ENCODE measurements at regions not wholly inside any gene's neighbourhood (a gene's known extent, or its start where the extent isn't known, plus 50 kb on each side); places are given as distances from the start of the nearest gene placed in this dataset.

GRCh38 chr18:48473816-48474215 lies 64.6 kb upstream of the ZBTB7C start:
- H3K27ac ChIP-seq (ENCODE audit: low read depth, low read length) = no peak overlapping the region
- H3K27me3 ChIP-seq (ENCODE audit: insufficient read depth, low read length, poor library complexity, severe bottlenecking) = no peaks in the 10 kb centered on the region
- peaks cover 15 to 72% of the 10 kb centered on the region in 2 donors for H3K27me3 Mint-ChIP-seq
- ChIA-PET CTCF (no interaction called here), POLR2A (no interaction called here)
- no peaks in the 10 kb centered on the region for H3K9me3 ChIP-seq (ENCODE audit: low read length)
- H3K4me1 ChIP-seq (ENCODE audit: insufficient read depth, low read length) = no peaks in the 10 kb centered on the region
- no peak overlapping the region for H3K27ac Mint-ChIP-seq
- H3K4me3 ChIP-seq (ENCODE audit: low read length) = no peak overlapping the region
- no peak for DNase-seq
- H3K36me3 ChIP-seq (ENCODE audit: insufficient read depth, low read length) = no peaks in the 10 kb centered on the region
- no peaks in the 10 kb centered on the region for H3K36me3 Mint-ChIP-seq
- no peak overlapping the region for H3K4me3 Mint-ChIP-seq
- peaks cover under 1 to 4% (median 3%) of the 10 kb centered on the region in 5 donors for H3K9me3 Mint-ChIP-seq
- H3K4me1 Mint-ChIP-seq = no peaks in the 10 kb centered on the region

DNA sequence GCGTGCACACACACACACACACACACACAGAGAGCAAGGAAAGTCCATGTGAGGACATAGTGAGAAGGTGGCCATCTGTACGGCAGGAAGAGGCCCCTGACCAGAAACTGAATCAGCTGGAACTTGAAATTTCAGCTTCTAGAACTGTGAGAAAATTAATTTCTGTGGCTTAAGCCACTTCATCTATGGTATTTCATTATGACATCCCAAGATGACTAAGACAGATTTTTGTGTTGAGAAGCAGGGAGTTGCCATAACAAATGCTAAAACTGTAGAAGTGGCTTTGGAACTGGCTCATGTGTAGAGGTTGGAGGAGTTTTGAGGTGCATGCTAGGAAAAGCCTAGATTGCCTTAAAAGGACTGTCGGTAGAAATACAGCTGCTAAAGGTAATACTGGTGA lies 63.4 kb upstream of the ZBTB7C start:
- Histone ChIP-seq H3K27me3 (ENCODE audit: insufficient read depth, low read length, poor library complexity, severe bottlenecking) (no peaks in the 10 kb centered on the region), H3K36me3 (ENCODE audit: insufficient read depth, low read length) (no peaks in the 10 kb centered on the region), H3K9me3 (ENCODE audit: low read length) (no peaks in the 10 kb centered on the region), H3K27ac (ENCODE audit: low read depth, low read length) (no peak overlapping the region), H3K4me3 (ENCODE audit: low read length) (no peak overlapping the region), H3K4me1 (ENCODE audit: insufficient read depth, low read length) (no peaks in the 10 kb centered on the region)
- no peak for DNase-seq
- Mint-ChIP-seq H3K4me1 (no peaks in the 10 kb centered on the region), H3K4me3 (no peak overlapping the region), H3K9me3 (peaks cover 0 to 4% (median 3%) of the 10 kb centered on the region in 5 donors), H3K27ac (no peak overlapping the region), H3K27me3 (peaks cover 15 to 80% of the 10 kb centered on the region in 2 donors), H3K36me3 (no peaks in the 10 kb centered on the region)
- CTCF ChIA-PET = no interaction called here
- POLR2A ChIA-PET = no interaction called here

GRCh38 chr18:48470484-48471180 lies 61.4 kb upstream of the ZBTB7C start:
- H3K27ac Mint-ChIP-seq = no peak overlapping the region
- no peaks in the 10 kb centered on the region for H3K9me3 ChIP-seq (ENCODE audit: low read length)
- no peaks in the 10 kb centered on the region for H3K36me3 Mint-ChIP-seq
- no peak for DNase-seq
- no peaks in the 10 kb centered on the region for H3K4me1 Mint-ChIP-seq
- POLR2A ChIA-PET = no interaction called here
- no peaks in the 10 kb centered on the region for H3K36me3 ChIP-seq (ENCODE audit: insufficient read depth, low read length)
- peaks cover 0 to 4% (median 3%) of the 10 kb centered on the region in 5 donors for H3K9me3 Mint-ChIP-seq
- H3K27ac ChIP-seq (ENCODE audit: low read depth, low read length) = no peak overlapping the region
- H3K27me3 Mint-ChIP-seq = peaks cover 14 to 74% of the 10 kb centered on the region in 2 donors
- no peaks in the 10 kb centered on the region for H3K4me1 ChIP-seq (ENCODE audit: insufficient read depth, low read length)
- no peak overlapping the region for H3K4me3 ChIP-seq (ENCODE audit: low read length)
- H3K4me3 Mint-ChIP-seq = no peak overlapping the region
- CTCF ChIA-PET = no interaction called here
- H3K27me3 ChIP-seq (ENCODE audit: insufficient read depth, low read length, poor library complexity, severe bottlenecking) = no peaks in the 10 kb centered on the region

GRCh38 chr18:48468151-48468550 lies 59.0 kb upstream of the ZBTB7C start:
- CTCF ChIA-PET = interaction anchor here (1.2 kb wide), 1 partner anchor 23 kb away, joined by 3 read pairs; no protein-coding TSS in a partner anchor
- peaks cover 13 to 69% of the 10 kb centered on the region in 2 donors for H3K27me3 Mint-ChIP-seq
- no peaks in the 10 kb centered on the region for H3K4me1 ChIP-seq (ENCODE audit: insufficient read depth, low read length)
- H3K9me3 Mint-ChIP-seq = peaks cover 0 to 4% (median 3%) of the 10 kb centered on the region in 5 donors
- H3K36me3 Mint-ChIP-seq = no peaks in the 10 kb centered on the region
- H3K9me3 ChIP-seq (ENCODE audit: low read length) = no peaks in the 10 kb centered on the region
- H3K4me3 ChIP-seq (ENCODE audit: low read length) = no peak overlapping the region
- H3K4me3 Mint-ChIP-seq = no peak overlapping the region
- POLR2A ChIA-PET = no interaction called here
- no peak overlapping the region for H3K27ac Mint-ChIP-seq
- peaks cover 1% of the 10 kb centered on the region for H3K27me3 ChIP-seq (ENCODE audit: insufficient read depth, low read length, poor library complexity, severe bottlenecking)
- H3K4me1 Mint-ChIP-seq = no peaks in the 10 kb centered on the region
- H3K36me3 ChIP-seq (ENCODE audit: insufficient read depth, low read length) = no peaks in the 10 kb centered on the region
- no peak for DNase-seq
- no peak overlapping the region for H3K27ac ChIP-seq (ENCODE audit: low read depth, low read length)

DNA sequence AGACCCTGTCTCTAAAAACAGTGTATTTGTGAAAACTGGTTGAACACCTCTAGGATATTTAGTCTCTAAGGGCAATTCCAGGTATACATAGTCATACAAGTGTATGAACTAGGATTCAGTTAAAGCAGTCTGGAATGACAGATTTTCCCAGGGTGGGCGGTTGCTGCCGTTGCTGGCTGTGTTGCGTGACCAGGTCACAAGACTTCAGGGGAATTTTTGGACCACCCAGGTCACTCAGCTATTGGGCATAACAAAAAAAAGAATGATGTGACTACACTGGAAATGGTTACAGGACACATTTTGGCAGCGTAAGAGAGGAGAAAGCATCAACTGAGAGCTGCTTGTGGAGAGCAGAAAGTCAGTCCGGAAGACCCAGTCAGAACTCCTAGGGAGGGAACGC lies 58.0 kb upstream of the ZBTB7C start:
- H3K4me3 ChIP-seq (ENCODE audit: low read length) = no peak overlapping the region
- Mint-ChIP-seq H3K27ac (no peak overlapping the region), H3K9me3 (peaks cover 0 to 2% (median 2%) of the 10 kb centered on the region in 5 donors), H3K27me3 (peaks cover 18 to 68% of the 10 kb centered on the region in 2 donors), H3K4me1 (no peaks in the 10 kb centered on the region), H3K4me3 (no peak overlapping the region), H3K36me3 (no peaks in the 10 kb centered on the region)
- no peaks in the 10 kb centered on the region for H3K4me1 ChIP-seq (ENCODE audit: insufficient read depth, low read length)
- POLR2A ChIA-PET = no interaction called here
- DNase-seq = no peak
- CTCF ChIA-PET = no interaction called here
- H3K36me3 ChIP-seq (ENCODE audit: insufficient read depth, low read length) = no peaks in the 10 kb centered on the region
- H3K9me3 ChIP-seq (ENCODE audit: low read length) = no peaks in the 10 kb centered on the region
- H3K27ac ChIP-seq (ENCODE audit: low read depth, low read length) = no peak overlapping the region
- H3K27me3 ChIP-seq (ENCODE audit: insufficient read depth, low read length, poor library complexity, severe bottlenecking) = peaks cover 8% of the 10 kb centered on the region

GRCh38 chr18:48462510-48462909 lies 53.3 kb upstream of the ZBTB7C start:
- CTCF ChIA-PET = interaction anchor here (1.7 kb wide), 1 partner anchor 17 kb away, joined by 5 read pairs; no protein-coding TSS in a partner anchor
- H3K4me1 ChIP-seq (ENCODE audit: insufficient read depth, low read length) = peaks cover 4% of the 10 kb centered on the region
- no peak for DNase-seq
- Mint-ChIP-seq H3K36me3 (no peaks in the 10 kb centered on the region), H3K4me3 (no peak overlapping the region), H3K27ac (no peak overlapping the region), H3K9me3 (no peaks in the 10 kb centered on the region), H3K27me3 (peaks cover 17 to 51% of the 10 kb centered on the region in 2 donors), H3K4me1 (no peaks in the 10 kb centered on the region)
- no peak overlapping the region for H3K27ac ChIP-seq (ENCODE audit: low read depth, low read length)
- H3K9me3 ChIP-seq (ENCODE audit: low read length) = no peaks in the 10 kb centered on the region
- no peak overlapping the region for H3K4me3 ChIP-seq (ENCODE audit: low read length)
- no peaks in the 10 kb centered on the region for H3K36me3 ChIP-seq (ENCODE audit: insufficient read depth, low read length)
- POLR2A ChIA-PET = no interaction called here
- H3K27me3 ChIP-seq (ENCODE audit: insufficient read depth, low read length, poor library complexity, severe bottlenecking) = peaks cover 13% of the 10 kb centered on the region

- no peak overlapping the region for H3K4me3 Mint-ChIP-seq
- H3K9me3 Mint-ChIP-seq = no peaks in the 10 kb centered on the region
- no peak overlapping the region for H3K27ac Mint-ChIP-seq
- peaks cover 17 to 50% of the 10 kb centered on the region in 2 donors for H3K27me3 Mint-ChIP-seq
- H3K4me1 Mint-ChIP-seq = peaks cover 7 to 10% (median 10%) of the 10 kb centered on the region in 3 donors
- H3K36me3 ChIP-seq (ENCODE audit: insufficient read depth, low read length) = no peaks in the 10 kb centered on the region
- H3K27ac ChIP-seq (ENCODE audit: low read depth, low read length) = no peak overlapping the region
- H3K4me1 ChIP-seq (ENCODE audit: insufficient read depth, low read length) = peaks cover 19% of the 10 kb centered on the region
- no peak overlapping the region for H3K4me3 ChIP-seq (ENCODE audit: low read length)
- H3K27me3 ChIP-seq (ENCODE audit: insufficient read depth, low read length, poor library complexity, severe bottlenecking) = peaks cover 20% of the 10 kb centered on the region
- no peaks in the 10 kb centered on the region for H3K36me3 Mint-ChIP-seq
- DNase-seq = no peak
- H3K9me3 ChIP-seq (ENCODE audit: low read length) = no peaks in the 10 kb centered on the region
- CTCF ChIA-PET = interaction anchor here (1.7 kb wide), 1 partner anchor 16 kb away, joined by 5 read pairs; no protein-coding TSS in a partner anchor
- POLR2A ChIA-PET = no interaction called here
Measured at GRCh38 chr18:48460929-48461583, 51.9 kb upstream of the ZBTB7C start.

- DNase-seq = no peak
- no peaks in the 10 kb centered on the region for H3K36me3 ChIP-seq (ENCODE audit: insufficient read depth, low read length)
- H3K27me3 Mint-ChIP-seq = peaks cover 12 to 48% of the 10 kb centered on the region in 2 donors
- peaks cover 13 to 22% (median 19%) of the 10 kb centered on the region in 3 donors for H3K4me1 Mint-ChIP-seq
- H3K4me3 ChIP-seq (ENCODE audit: low read length) = no peak overlapping the region
- no peak overlapping the region for H3K4me3 Mint-ChIP-seq
- ChIA-PET CTCF (interaction anchor here (1.0 kb wide), 1 partner anchor 13 kb away, joined by 3 read pairs; no protein-coding TSS in a partner anchor), POLR2A (no interaction called here)
- H3K27ac Mint-ChIP-seq = no peak overlapping the region
- no peak overlapping the region for H3K27ac ChIP-seq (ENCODE audit: low read depth, low read length)
- peaks cover 24% of the 10 kb centered on the region for H3K27me3 ChIP-seq (ENCODE audit: insufficient read depth, low read length, poor library complexity, severe bottlenecking)
- peaks cover 30% of the 10 kb centered on the region for H3K4me1 ChIP-seq (ENCODE audit: insufficient read depth, low read length)
- no peaks in the 10 kb centered on the region for H3K9me3 Mint-ChIP-seq
- no peaks in the 10 kb centered on the region for H3K36me3 Mint-ChIP-seq
- no peaks in the 10 kb centered on the region for H3K9me3 ChIP-seq (ENCODE audit: low read length)
Measured at GRCh38 chr18:48459465-48459864, 50.3 kb upstream of the ZBTB7C start.
